ENCODE measurements at regions not wholly inside any gene's neighbourhood (a gene's known extent, or its start where the extent isn't known, plus 50 kb on each side); places are given as distances from the start of the nearest gene placed in this dataset.

GRCh38 chr14:37721976-37722659 lies 126.7 kb downstream of the TTC6 start:
- H3K4me1 ChIP-seq: no peaks in the 10 kb centered on the region
- no peaks in the 10 kb centered on the region for H3K36me3 ChIP-seq
- H3K27me3 ChIP-seq: no peaks in the 10 kb centered on the region
- no peak for TF ChIP-seq CTCF (IDR thresholded peaks at IDR 0.05)
- no peaks in the 10 kb centered on the region for H3K9me3 ChIP-seq
- H3K27ac ChIP-seq: no peak overlapping the region
- H3K4me3 ChIP-seq: no peak overlapping the region
- intact Hi-C loops (cut with DNase I): no loop called here
- DNase-seq (ENCODE audit: low spot score in 2 of 2): no peak

DNA sequence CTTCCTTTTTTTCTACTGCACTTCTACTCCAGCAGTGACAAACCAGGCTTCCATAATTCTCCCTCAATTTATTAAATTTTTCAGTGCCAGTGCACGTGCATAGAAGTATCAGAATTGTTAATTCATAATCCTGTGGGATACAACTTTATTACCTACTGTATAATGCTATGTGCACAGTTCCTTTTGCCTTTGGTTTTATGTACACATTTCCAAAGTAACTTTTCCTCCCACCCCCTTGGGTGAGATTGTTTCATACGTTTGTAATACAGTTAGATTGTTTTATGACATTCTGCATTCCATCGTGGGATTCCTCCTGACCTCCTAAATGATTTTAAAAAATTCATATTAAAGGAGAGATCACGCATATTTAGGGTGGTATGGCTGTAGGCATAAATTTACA lies 128.1 kb downstream of the TTC6 start:
- DNase-seq (ENCODE audit: low spot score in 2 of 2): no peak
- no peaks in the 10 kb centered on the region for H3K27me3 ChIP-seq
- H3K9me3 ChIP-seq: no peaks in the 10 kb centered on the region
- intact Hi-C loops (cut with DNase I): no loop called here
- no peak for TF ChIP-seq CTCF (IDR thresholded peaks at IDR 0.05)
- H3K4me1 ChIP-seq: no peaks in the 10 kb centered on the region
- no peaks in the 10 kb centered on the region for H3K36me3 ChIP-seq
- H3K27ac ChIP-seq: no peak overlapping the region
- H3K4me3 ChIP-seq: no peak overlapping the region

DNA sequence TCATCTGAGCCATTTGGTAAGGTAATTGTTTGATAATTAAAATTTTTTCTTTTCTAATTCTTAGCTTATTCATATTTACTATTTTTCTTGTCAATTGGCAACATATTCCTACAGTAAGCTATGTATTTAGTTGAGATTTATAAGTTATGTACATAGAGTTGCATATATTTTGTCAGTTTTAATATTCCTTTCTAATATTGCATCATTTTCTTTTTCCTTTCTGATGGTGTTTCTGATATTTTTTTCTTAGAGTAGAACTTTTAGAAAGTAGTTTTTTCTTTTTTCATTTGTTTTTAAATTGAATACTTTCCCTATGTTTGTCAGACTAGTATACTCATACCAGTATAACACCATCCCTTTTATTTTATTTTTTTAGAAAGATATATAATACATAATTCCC lies 131.3 kb downstream of the TTC6 start:
- no peak for DNase-seq (ENCODE audit: low spot score in 2 of 2)
- Histone ChIP-seq H3K36me3 (no peaks in the 10 kb centered on the region), H3K9me3 (no peaks in the 10 kb centered on the region), H3K4me3 (no peak overlapping the region), H3K4me1 (no peaks in the 10 kb centered on the region), H3K27ac (no peak overlapping the region), H3K27me3 (no peaks in the 10 kb centered on the region)
- no peak for TF ChIP-seq CTCF (IDR thresholded peaks at IDR 0.05)
- intact Hi-C loops (cut with DNase I): no loop called here

DNA sequence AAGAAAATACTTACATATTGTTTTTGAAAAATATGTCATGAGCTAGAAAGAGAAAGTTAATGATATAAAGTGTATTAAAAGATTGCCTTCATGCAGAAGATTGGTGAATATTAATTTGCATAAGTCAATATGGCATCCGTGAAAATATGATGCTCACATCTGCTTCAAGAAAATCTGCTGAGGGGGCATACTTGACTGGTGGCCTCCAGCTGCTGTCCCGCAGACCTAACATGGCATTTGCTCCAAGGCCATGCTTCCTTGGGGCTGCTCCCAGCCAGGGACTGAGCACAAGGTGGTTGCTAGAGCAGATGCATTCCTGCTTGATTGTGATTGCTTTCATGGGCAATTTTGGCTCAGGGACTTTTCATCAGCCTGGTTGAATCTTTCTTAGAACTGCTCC lies 133.8 kb downstream of the TTC6 start:
- intact Hi-C loops (cut with DNase I): no loop called here

DNA sequence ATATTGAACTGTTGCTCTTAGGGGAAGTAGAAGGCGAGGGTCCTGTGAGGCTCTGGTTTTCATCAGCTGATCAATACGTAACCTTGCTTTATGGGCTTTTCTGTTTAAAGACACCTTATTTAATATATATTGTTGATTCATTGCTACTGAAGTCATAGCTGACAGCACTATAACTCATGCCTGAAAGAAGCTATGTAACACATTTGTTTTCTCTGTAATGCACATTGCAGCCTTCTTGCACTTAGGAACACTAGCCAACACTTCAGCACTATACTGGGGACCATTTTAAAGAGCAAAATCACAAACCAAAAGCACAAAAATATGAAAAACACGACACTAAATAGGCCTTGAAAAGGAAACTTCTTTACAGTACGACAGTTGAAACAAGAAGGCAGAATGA lies 135.7 kb downstream of the TTC6 start:
- no peaks in the 10 kb centered on the region for H3K36me3 ChIP-seq
- DNase-seq (ENCODE audit: low spot score in 2 of 2): no peak
- no peaks in the 10 kb centered on the region for H3K9me3 ChIP-seq
- no peak overlapping the region for H3K27ac ChIP-seq
- no peak overlapping the region for H3K4me3 ChIP-seq
- no peaks in the 10 kb centered on the region for H3K27me3 ChIP-seq
- intact Hi-C loops (cut with DNase I): no loop called here
- no peak for TF ChIP-seq CTCF (IDR thresholded peaks at IDR 0.05)
- H3K4me1 ChIP-seq: no peaks in the 10 kb centered on the region

More for the DNA sequence above, 133.8 kb downstream of the TTC6 start:
- TF ChIP-seq CTCF (IDR thresholded peaks at IDR 0.05): no peak
- no peak for DNase-seq (ENCODE audit: low spot score in 2 of 2)
- no peak overlapping the region for H3K4me3 ChIP-seq
- H3K36me3 ChIP-seq: no peaks in the 10 kb centered on the region
- no peak overlapping the region for H3K27ac ChIP-seq
- H3K27me3 ChIP-seq: no peaks in the 10 kb centered on the region
- no peaks in the 10 kb centered on the region for H3K4me1 ChIP-seq
- H3K9me3 ChIP-seq: no peaks in the 10 kb centered on the region

- Histone ChIP-seq H3K4me3 (no peak overlapping the region), H3K36me3 (no peaks in the 10 kb centered on the region), H3K27ac (no peak overlapping the region), H3K27me3 (no peaks in the 10 kb centered on the region), H3K9me3 (no peaks in the 10 kb centered on the region), H3K4me1 (no peaks in the 10 kb centered on the region)
- intact Hi-C loops (cut with DNase I): no loop called here
- TF ChIP-seq CTCF (IDR thresholded peaks at IDR 0.05): no peak
- no peak for DNase-seq (ENCODE audit: low spot score in 2 of 2)
Observed at GRCh38 chr14:37745657-37746056, 150.2 kb downstream of the TTC6 start.
